Sciatic nerve (tissue), 2 donors: ENCODE measurements at regions not wholly inside any gene's neighbourhood (a gene's known extent, or its start where the extent isn't known, plus 50 kb on each side); places are given as distances from the start of the nearest gene placed in this dataset.

Source experiments
- ATAC-seq: fragments of 200-7000 bp; cut with Tn5 transposase; one replicate; pipeline ENCODE4 v1.9.1; 2020; ENCODE audit warnings: mild to moderate bottlenecking, moderate library complexity
- DNase-seq: peaks from one replicate; pipeline ENCODE4 v3.0.0-alpha.2; 2020; ENCODE audit warnings: low spot score
- intact Hi-C: fragments of 100-400 bp; cut with DNase I; formaldehyde crosslinking; loops from one replicate; pipeline ENCODE4 v1.14.2; 2022
- donor health status: DM: no; HTN: no; CAD: no.
- donor health status: DM: no; HTN: no; CAD: no.

DNA sequence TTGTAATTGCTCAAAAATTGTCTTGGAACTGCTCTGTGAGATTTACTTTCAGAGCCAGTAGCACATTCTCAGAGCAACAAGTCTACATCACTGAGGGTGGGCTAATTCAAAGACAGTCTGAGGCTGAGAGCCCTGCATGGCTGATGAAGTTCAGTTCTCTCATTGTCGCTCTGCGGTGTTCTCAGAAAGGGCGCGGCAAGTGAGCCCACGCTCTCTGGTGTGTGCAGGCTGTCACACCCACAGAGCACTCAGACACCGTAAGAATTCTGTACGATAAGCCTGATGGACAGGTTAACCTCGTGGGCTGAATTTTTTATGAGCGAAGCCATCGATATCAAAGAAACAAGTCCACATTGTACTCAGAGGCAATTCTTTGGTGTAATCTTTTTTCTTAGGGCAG, 557.8 kb downstream of the HACE1 start:
- no peak for ATAC-seq
- DNase-seq: no peak
- intact Hi-C loops: no loop called here

DNA sequence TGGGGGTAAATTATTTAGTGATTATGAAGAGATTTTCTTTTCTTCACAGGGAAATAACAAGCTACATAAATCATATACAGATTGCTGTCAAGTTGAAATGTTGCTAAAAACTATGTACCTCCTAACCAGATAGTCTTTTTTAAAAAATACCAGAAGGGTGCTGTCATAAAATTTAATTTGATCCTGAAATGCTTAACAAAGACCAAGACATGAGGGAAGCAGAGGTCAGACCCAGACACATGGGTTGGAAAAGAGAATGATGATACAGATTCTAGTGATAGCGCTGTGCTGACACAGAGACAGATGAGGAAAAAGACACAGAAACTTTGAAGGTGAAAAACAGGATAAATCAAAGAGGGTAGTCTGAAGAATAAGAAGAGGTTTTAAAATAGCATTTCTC, 573.1 kb downstream of the HACE1 start:
- no peak for DNase-seq
- intact Hi-C loops: no loop called here
- no peak for ATAC-seq

DNA sequence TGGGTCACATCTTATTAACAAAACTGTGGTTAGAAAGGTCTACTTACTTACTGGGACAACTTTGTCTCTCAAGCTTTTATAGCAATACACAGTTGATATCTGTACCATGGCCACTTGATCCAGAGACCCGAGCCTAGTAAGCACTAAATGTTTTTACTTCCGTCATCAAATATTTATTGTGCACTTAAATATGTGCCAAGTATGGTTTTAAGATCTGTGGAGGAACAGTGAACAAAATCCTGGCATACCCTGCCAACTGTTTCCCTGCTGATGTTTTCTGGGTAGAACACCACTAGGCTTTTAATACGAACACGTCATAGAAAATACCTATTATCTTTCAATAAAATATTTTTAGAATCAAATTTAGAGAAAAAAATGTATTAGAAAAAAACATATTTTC, 574.8 kb downstream of the HACE1 start:
- intact Hi-C loops: no loop called here
- ATAC-seq (no peak), DNase-seq (no peak)

DNA sequence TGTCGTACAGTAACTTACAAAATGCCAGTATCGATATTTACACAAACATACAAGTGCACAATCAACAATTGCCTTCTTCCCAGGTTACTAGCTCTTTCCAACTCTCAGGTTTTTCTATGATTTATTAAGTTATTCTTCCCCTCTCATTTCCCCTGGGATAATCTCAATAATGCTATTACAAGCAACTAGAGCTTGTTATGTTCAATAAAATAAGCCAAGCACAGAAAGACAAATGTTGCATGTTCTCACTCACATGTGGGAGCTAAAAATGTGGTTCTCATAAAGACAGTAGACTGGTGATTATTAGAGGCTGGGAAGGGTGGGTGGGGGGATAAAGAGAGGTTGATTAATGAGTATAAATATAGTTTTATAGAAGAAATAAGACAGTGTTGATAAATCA, 577.1 kb downstream of the HACE1 start:
- intact Hi-C loops: no loop called here
- no peak for ATAC-seq
- DNase-seq: no peak

DNA sequence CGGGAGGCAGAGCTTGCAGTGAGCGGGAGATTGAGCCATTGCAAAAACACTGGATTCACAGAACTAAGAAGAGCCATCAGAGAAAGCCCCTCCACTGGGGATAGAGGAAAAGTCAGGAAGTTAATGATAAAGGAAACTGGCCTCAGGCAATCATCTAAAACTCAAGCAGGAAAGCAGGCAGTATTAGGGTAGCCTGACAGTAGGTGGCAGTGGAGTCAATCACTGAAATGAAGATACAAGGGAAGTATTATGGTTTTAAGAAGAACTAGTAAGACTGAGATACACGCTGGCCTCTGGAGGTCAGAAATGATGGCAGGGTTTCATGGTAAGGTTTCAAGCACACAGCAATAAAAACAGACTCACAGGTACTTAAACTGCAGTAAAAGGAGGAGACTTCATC, 578.3 kb downstream of the HACE1 start:
- DNase-seq (no peak), ATAC-seq (no peak)
- intact Hi-C loops: no loop called here

DNA sequence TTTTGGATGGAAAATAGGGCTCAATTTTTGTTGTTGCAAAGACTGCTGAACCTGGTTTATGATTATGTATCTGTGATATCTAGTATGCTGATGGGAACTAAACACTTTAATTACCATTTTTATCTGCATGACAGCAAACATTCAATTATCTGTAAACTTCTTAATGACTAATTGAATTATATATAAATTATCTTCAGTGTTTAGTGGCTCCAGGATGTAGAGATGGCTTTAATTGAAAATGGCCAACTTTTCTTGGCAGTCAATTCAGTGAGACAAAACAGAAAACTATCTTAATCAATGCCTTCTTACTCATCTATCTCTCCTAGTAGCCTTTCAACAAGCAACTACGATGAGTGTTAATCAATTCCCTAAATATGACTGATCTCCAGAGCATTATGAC, 591.3 kb downstream of the HACE1 start:
- no peak for DNase-seq
- intact Hi-C loops: no loop called here
- ATAC-seq: no peak

DNA sequence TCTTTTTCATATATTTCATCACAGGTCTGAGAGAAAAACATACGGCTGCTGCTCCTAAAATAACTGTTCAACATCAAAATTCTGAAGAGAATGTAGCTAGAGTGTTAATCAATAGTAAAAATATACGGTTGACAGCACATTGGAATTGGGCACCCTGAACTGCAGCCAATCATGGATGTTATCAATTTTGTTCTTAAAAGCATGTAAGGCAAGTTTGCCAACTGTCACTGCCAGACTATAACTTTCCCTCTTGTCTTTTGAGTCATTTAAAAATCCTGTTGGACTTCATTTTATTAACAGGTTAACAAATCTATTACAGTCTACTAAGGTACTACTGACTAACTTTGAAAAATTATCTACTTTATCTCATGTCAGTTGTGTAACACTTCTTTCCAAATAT, 592.8 kb downstream of the HACE1 start:
- ATAC-seq (no peak), DNase-seq (no peak)
- intact Hi-C loops: no loop called here

DNA sequence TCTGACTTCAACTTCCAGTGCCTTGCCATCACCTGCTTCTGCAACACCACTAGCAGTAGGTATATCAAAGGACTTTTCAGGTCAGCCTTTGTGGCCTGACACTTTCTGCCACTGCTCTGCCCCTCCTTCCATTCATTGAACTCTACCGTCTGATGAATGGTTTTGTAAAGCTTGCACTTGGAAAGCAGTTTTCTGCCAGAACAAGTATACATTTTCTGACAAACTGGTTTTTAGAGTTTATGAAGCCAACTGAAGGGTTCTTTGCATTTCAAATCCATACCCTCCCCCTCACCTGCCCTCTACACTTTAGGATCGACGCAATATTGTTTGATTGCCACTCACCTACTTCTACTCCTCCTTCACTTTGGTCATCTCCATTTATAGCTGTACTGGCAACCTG, 603.1 kb downstream of the HACE1 start:
- ATAC-seq (no peak), DNase-seq (no peak)
- intact Hi-C loops: no loop called here

DNA sequence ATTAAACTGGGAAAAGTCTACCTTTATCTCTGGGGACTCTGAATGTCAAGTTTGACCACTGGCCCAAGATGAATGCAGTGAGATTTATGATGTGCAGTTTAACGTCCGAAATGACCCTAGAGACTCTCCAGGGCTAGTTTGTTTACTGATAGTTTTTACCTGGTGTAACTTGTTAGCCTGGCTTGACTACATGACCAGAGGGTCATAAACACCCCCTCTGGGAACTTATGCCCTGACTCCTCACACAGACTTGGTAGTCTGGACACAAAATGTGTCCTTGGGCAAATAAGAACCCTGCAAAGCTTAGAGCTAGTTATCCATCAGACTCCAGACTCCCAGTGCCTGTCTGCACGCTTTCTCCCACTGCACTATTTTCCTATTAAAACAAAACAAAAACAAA, 606.5 kb downstream of the HACE1 start:
- intact Hi-C loops: no loop called here
- DNase-seq: no peak
- no peak for ATAC-seq

DNA sequence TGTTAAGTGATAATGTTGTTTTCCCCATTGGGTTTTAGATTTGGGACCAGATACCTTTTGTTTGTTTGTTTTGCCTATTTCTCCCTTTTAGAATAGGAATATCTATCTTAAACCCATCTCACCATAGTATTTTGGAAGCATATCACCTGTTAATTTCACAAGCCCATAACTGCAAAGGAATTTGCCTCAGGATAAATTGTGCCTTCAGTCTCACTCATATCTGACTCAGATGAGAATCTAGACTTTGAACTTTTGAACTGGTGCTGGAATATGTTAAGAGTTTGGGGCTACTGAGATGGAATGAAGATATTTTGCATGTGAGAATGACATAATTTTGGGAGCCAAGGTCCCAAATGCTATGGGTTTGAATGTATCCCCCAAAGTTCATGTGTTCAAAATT, 607.4 kb downstream of the HACE1 start:
- intact Hi-C loops: no loop called here
- ATAC-seq (no peak), DNase-seq (no peak)

DNA sequence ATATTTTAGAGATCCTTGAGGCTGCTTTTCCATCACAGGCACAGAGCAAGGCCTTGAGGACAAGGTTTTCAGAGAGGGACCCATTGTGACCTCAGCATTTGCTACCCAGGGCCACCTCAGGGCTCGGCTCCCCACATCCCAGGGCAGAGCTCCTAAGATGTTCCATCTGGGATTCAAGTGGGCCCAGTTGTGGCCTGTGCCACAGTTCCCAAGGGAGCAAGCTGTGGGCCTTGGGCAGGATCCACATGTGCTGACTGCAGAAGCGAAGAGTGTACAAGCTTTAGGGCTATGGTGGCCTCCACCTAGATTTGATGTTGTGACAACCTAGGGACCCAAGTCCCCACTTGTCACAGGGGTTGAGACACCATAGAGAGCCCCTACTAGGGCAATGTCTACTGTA, 608.1 kb downstream of the HACE1 start:
- intact Hi-C loops: no loop called here
- ATAC-seq (no peak), DNase-seq (no peak)

DNA sequence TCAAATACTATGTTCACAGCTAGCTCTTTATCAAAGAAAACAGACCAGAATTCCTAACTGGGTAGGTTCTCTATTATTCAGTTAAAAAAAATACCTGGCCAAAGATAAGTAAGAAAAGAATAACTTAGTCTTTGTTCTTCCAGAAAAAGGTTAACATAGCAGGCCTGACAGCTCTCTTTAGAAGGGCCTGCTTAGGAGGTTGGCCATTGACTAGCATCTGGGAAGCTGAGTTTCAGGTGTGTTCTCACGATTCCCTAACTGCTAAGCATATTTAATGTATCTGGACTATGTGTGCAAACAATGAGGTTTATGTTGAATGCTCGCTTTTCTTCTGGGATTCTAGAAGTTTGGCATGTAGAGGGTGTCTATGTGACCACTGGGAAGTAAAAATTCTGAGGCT, 618.9 kb downstream of the HACE1 start:
- intact Hi-C loops: no loop called here

DNA sequence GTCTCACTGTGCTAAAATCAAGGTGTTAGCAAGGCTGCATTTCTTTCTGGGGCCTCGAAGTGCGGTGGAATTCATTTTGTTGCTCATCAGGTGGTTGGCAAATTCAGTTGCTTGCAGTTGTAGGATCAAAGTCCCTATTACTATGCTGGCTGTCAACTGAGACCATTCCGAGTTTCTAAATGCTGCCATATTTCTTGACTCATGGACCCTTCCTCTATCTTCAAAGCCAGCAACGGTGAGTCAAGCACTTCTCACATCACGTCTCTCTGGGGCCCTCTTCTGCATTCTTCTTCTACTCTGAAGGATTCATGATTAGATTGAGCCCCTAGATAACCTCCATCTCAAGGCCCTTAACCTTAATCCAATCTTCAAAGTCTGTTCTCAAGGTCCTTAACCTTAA, 619.7 kb downstream of the HACE1 start:
- ATAC-seq: no peak
- intact Hi-C loops: no loop called here
- DNase-seq: no peak

More for the DNA sequence above, 618.9 kb downstream of the HACE1 start:
- no peak for DNase-seq
- ATAC-seq: no peak

DNA sequence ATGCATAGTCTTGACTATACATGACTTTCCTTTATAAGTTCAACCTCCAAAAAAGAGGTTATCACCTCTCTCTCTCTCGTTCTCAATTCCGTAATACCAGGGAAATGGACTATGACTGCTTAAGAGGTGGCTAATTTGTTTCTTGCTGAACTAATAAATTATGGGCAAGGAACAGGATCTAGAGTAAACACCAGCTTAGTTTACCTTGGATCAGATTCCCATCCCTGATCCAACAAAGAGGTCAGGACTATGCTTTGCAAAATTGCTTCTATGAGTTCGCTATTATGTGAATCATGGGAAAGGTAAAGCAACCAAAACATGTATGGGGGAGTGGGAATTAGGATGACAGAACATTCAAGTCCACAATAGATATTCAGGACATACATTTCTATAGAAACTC, 630.7 kb downstream of the HACE1 start:
- ATAC-seq: peak; percentile 37
- intact Hi-C loops: no loop called here
- no peak for DNase-seq

DNA sequence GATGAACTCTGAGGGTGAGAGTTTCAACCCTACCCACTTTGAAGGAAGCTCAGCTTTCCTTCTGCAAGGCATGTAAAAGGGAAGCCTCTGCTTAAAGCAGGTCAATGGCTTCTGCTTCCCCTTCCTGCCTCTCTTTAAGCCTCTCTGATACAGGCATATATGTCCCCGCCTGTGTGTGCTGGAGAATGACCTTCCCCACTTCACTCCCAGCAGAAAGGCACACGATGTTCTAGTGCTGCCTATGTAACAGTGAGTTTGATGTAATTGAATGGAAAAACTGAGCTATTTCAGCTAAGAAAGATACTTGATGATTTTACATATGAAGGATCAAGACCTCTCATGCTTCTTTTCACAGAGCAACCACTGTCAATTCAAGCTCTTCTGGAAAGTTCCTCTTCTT, 632.2 kb downstream of the HACE1 start:
- DNase-seq: no peak
- intact Hi-C loops: no loop called here
- ATAC-seq: peak; percentile 51

DNA sequence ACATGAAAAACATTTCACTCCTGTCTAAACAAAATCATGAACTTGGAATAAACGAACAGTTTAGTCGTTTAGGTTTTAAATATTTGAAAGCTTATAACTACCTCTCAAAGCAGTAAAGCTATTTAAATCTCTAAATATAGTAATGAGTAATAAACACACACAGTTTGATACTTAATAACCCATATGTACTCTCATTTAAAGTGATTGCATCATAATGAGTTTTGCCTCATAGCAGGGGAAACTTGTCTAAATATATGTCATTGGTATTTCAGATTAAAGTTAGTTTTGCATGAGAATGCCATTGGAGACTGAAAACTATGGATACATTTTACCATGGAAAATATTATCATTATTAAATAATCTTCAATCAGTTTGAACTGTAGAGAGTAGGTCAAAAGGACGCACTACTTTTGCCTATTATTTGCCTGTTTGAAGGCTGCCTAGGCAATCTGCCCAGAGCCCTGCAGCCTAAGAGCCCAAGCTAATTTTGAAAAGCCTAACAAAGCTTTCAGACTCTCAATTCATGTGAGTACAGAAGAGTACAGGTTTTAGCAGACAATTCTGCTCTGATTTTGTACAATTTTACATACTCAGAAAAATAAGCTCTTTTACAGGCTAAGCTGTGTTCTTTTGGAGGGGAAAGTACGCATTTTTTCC, 632.8 kb downstream of the HACE1 start:
- intact Hi-C loops: no loop called here
- DNase-seq (no peak), ATAC-seq (peak; percentile 52)

DNA sequence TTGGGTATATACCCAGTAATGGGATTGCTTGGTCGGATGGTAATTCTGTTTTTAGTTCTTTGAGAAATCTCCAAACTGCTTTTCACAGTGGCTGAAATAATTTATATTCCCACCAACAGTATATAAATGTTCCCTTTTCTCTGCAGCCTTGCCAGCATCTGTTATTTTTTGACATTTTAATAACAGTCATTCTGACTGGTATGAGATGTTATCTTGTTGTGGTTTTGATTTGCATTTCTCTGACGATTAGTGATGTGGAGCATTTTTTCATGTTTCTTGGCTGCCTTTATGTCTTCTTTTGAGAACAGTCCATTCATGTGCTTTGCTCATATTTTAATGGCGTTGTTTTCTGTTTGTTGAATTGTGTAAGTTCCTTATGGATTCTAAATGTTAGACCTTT, 641.6 kb downstream of the HACE1 start:
- ATAC-seq (no peak), DNase-seq (no peak)
- intact Hi-C loops: no loop called here

DNA sequence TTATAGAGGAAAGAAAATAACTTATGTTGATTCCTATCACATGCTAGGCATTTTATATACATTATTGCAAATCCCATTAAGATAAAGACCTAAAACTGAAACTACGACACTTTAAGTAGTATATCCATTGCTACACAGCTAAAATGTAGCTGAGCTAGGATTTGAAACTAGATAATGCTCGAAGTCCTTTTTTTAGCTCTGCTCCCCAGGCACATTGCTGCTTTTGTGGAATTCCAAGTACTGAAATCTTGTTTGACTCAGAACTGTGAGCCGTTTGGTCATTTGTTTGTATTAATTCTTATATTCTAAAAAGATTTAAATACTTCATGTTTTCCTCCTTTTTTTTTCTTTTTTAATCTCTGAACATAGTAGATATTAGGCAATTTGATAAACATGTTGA, 644.8 kb downstream of the HACE1 start:
- ATAC-seq (no peak), DNase-seq (no peak)
- intact Hi-C loops: no loop called here

DNA sequence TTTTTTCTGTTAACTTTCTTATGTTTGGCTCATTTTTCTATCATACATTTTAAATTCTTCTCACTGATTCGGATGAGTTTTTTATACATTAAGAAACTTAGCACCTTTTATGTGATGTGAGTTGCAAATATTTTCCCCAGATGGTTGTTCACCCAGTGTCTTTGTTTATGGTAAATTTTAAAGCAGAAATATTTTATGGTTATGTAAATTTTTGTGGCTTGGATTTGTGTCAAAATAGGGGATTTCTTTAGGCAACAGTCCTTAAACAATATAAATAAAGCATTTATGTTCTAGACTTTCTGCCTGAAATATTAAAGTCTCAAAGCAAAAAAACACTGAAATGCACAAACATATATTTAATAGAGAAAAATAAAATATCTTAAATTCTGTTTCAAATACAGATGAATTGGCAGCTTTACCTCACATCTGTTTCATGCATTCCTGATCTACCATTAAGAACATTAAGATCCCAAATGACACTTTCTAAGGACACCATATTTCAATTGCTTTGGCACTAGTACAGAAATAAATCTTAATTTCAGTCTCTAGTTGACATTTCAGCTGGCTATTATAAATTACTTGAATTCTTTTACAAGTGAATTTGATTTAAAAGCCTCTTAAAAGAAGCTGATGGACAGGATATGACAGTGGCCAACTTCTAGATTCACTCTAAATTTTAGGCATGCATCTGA, 646.6 kb downstream of the HACE1 start:
- intact Hi-C loops: no loop called here
- no peak for ATAC-seq
- no peak for DNase-seq

DNA sequence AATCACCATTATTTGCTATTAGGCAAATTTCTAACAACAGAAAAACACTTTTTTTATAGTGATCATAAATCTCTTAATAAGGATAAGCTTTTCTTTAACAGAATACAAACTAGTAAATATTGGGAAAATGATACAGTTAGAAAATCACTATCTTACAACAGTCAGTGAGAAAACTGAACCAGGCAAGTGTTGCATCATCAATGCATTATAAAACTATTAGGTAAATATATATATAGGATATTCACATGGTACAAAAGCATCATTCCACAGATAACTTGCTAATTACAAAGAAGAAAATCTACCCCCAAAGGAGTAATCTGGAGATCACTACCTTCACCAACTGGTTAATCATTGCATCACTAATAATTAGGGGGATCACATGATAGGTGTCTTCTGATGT, 652.1 kb downstream of the HACE1 start:
- intact Hi-C loops: no loop called here
- no peak for ATAC-seq
- no peak for DNase-seq

DNA sequence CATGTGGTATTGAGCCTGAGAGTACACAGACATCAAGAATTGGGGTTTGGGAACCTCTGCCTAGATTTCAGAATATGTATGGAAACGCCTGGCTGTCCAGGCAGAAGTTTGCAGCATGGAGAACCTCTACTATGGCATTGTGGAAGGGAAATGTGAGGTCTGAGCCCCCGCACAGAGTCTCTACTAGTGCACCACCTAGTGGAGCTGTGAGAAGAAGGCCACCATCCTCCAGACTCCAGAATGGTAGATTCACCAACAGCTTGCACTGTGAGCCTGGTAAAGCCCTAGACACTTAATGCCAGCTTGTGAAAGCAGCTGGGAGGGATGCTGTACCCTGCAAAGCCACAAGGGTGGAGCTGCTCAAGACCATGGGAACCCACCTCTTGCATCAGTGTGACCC, 658.2 kb downstream of the HACE1 start:
- intact Hi-C loops: no loop called here
- ATAC-seq: no peak
- DNase-seq: no peak
